CD1c-positive myeloid dendritic cell (primary cell): ENCODE measurements at regions not wholly inside any gene's neighbourhood (a gene's known extent, or its start where the extent isn't known, plus 50 kb on each side); places are given as distances from the start of the nearest gene placed in this dataset.

Experiments used
- DNase-seq: peaks from one replicate; pipeline ENCODE4 v3.0.0-alpha.2; 2016; ENCODE audit errors: extremely low spot score

GRCh38 chr2:160955578-160955977 is 204.7 kb upstream of the TANK start:
- DNase-seq, result no peak

GRCh38 chr2:160956243-160956802 is 203.9 kb upstream of the TANK start:
- DNase-seq, result no peak

- DNase-seq, result no peak
Measured at GRCh38 chr2:160963957-160964356, 196.3 kb upstream of the TANK start.

GRCh38 chr2:160967523-160967922 is 192.7 kb upstream of the TANK start:
- no peak for DNase-seq

GRCh38 chr2:160968183-160968582 is 192.0 kb upstream of the TANK start:
- no peak for DNase-seq

- peak; percentile 37 for DNase-seq
Measured at GRCh38 chr2:160970052-160970965, 189.9 kb upstream of the TANK start.

- no peak for DNase-seq
Measured at GRCh38 chr2:160973991-160974390, 186.2 kb upstream of the TANK start.

- no peak for DNase-seq
Measured at GRCh38 chr2:160974803-160975202, 185.4 kb upstream of the TANK start.

- no peak for DNase-seq
Measured at GRCh38 chr2:160976797-160977196, 183.4 kb upstream of the TANK start.

- DNase-seq, result no peak
Measured at GRCh38 chr2:160977376-160977775, 182.9 kb upstream of the TANK start.

GRCh38 chr2:160977854-160978253 is 182.4 kb upstream of the TANK start:
- no peak for DNase-seq

GRCh38 chr2:160984426-160985077 is 175.7 kb upstream of the TANK start:
- DNase-seq, result no peak

- no peak for DNase-seq
Measured at GRCh38 chr2:160989778-160990177, 170.4 kb upstream of the TANK start.

GRCh38 chr2:160993654-160994061 is 166.6 kb upstream of the TANK start:
- no peak for DNase-seq

- DNase-seq, result peak; percentile 84
Measured at GRCh38 chr2:160994141-160995002, 165.9 kb upstream of the TANK start.

- DNase-seq, result no peak
Measured at GRCh38 chr2:160996584-160996983, 163.6 kb upstream of the TANK start.

- DNase-seq, result no peak
Measured at GRCh38 chr2:161004379-161004778, 155.8 kb upstream of the TANK start.

- no peak for DNase-seq
Measured at GRCh38 chr2:161005170-161005569, 155.1 kb upstream of the TANK start.

- DNase-seq, result no peak
Measured at GRCh38 chr2:161008311-161008710, 151.9 kb upstream of the TANK start.

GRCh38 chr2:161010503-161011015 is 149.7 kb upstream of the TANK start:
- no peak for DNase-seq

- no peak for DNase-seq
Measured at GRCh38 chr2:161017780-161018470, 142.3 kb upstream of the TANK start.
